Right atrium auricular region (tissue), 2 donors: ENCODE measurements at regions not wholly inside any gene's neighbourhood (a gene's known extent, or its start where the extent isn't known, plus 50 kb on each side); places are given as distances from the start of the nearest gene placed in this dataset.
A peak's percentile ranks its signal among the peaks of the same experiment; 100 is the strongest.

Experiments used
- DNase-seq: peaks from one replicate; pipeline ENCODE4 v3.0.0-alpha.2; 2019; ENCODE audit warnings: low spot score
- H3K27ac ChIP-seq, 2 donors: fragments of 200-600 bp; sonication (generic); 1 replicate in 1 of 2; 2 replicates in 1 of 2; pipeline ENCODE4 v1.5.1; 2016 to 2019
- H3K27me3 ChIP-seq, 2 donors: fragments of 200-600 bp; sonication (generic); one replicate each; pipeline versions ENCODE4 v1.5.1 to v1.6.0; 2017 to 2019
- H3K36me3 ChIP-seq: fragments of 200-600 bp; sonication (generic); one replicate; pipeline ENCODE4 v1.5.1; 2016
- H3K4me1 ChIP-seq, 2 donors: fragments of 200-600 bp; sonication (generic); one replicate each; pipeline versions ENCODE4 v1.5.1 to v1.6.0; 2017 to 2019
- H3K4me3 ChIP-seq, 2 donors: fragments of 200-600 bp; sonication (generic); 1 replicate in 1 of 2; 2 replicates in 1 of 2; pipeline ENCODE4 v1.5.1; 2017 to 2019; ENCODE audit warnings: mild to moderate bottlenecking in 1 of 2, moderate library complexity in 1 of 2
- H3K9me3 ChIP-seq, 2 donors: fragments of 200-600 bp; sonication (generic); one replicate each; pipeline ENCODE4 v1.5.1; 2019
- TF ChIP-seq, protein P1 (sequence below), 2 donors: fragments of 200-600 bp; sonication (generic); IDR thresholded peaks; one replicate each; pipeline ENCODE4 v1.5.1; 2019; ENCODE audit warnings: antibody characterized with exemption in 2 of 2

DNA sequence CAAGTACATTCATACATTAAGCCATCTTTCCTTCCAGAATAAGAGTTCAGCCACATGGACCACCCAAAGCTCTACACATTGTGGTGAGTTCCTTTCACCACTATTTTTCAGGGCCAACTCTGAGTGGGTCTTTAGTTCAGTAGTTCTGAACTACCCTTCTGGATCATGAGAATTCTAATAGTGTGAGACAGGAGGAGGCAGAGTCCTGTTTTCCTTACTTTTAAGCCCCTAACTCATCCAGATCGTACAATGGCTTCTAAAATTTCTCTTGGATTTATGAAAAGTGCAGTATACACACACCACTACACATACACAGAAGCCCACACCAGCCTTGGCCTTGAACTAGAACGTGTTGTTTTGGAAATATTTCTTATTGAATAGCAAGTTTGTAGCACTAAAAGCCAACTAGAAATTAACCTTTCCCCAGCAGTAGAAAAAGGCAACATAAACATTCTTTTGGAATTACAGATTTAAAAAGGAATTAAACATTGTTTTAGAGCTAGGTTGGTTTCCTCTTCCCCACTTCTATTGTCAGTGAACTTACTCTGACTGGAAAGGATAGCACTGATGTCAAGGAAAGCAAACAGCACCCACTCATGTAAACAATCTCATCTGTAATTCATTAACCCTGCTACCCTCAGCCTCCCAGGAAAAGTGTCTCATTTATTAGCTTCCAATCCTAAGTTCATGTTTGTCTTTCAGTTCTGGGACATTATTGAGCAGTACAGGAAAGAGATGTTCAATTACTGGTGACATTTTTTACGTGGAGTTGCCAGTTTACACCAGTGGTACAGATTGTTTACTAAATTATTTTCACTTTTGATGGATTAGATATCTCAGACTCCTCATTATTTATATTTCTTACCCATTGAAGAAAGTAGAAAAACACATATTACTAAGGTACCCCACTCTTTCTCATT lies 95.7 kb upstream of the AGTR1 start:
- no peaks in the 10 kb centered on the region for H3K36me3 ChIP-seq
- H3K9me3 ChIP-seq = no peaks in the 10 kb centered on the region
- H3K27me3 ChIP-seq = no peaks in the 10 kb centered on the region
- DNase-seq = no peak
- H3K4me1 ChIP-seq = peaks cover 0 to 5% of the 10 kb centered on the region in 2 donors
- no peak overlapping the region for H3K4me3 ChIP-seq
- TF ChIP-seq, protein P1, sequence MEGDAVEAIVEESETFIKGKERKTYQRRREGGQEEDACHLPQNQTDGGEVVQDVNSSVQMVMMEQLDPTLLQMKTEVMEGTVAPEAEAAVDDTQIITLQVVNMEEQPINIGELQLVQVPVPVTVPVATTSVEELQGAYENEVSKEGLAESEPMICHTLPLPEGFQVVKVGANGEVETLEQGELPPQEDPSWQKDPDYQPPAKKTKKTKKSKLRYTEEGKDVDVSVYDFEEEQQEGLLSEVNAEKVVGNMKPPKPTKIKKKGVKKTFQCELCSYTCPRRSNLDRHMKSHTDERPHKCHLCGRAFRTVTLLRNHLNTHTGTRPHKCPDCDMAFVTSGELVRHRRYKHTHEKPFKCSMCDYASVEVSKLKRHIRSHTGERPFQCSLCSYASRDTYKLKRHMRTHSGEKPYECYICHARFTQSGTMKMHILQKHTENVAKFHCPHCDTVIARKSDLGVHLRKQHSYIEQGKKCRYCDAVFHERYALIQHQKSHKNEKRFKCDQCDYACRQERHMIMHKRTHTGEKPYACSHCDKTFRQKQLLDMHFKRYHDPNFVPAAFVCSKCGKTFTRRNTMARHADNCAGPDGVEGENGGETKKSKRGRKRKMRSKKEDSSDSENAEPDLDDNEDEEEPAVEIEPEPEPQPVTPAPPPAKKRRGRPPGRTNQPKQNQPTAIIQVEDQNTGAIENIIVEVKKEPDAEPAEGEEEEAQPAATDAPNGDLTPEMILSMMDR (IDR thresholded peaks at IDR 0.05) = no peak
- H3K27ac ChIP-seq = no peak overlapping the region

DNA sequence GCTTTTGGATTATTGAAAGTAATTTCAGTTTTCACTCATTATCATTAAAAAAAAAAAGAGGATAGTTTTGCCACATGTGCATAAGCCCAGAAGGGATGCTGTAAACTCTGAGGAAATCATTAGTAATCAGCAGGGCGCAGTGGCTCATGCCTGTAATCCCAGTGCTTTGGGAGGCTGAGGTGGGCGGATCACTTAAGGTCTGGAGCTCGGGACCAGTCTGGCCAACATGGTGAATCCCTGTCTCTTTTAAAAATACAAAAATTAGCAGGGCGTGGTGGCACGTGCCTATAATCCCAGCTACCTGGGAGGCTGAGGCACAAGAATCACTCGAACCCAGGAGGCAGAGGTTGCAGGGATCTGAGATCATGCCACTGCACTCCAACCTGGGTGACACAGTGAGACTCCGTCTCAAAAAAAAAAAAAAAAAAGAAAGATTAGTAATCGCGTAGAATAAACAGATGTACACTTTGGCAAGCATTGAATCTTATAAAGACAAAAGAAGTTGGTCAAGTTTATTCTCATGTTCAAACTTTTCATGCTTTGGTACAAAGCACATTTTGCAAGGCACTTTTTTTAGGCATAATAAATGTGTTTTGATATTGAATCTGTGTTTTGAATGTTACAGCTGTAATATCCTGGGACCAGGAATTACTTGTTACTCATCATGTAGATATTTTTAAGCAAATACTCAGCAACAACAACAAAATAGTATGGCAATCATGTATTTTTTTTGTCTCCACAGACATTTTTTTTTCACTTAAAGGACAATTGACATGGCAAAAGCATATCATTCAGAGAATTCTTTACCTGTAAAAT lies 93.2 kb upstream of the AGTR1 start:
- H3K36me3 ChIP-seq = no peaks in the 10 kb centered on the region
- no peak for DNase-seq
- no peak overlapping the region for H3K27ac ChIP-seq
- H3K27me3 ChIP-seq = no peaks in the 10 kb centered on the region
- TF ChIP-seq, protein P1 (IDR thresholded peaks at IDR 0.05) = no peak
- H3K4me1 ChIP-seq = peaks cover 0 to 11% of the 10 kb centered on the region in 2 donors
- H3K4me3 ChIP-seq = no peak overlapping the region
- H3K9me3 ChIP-seq = no peaks in the 10 kb centered on the region

DNA sequence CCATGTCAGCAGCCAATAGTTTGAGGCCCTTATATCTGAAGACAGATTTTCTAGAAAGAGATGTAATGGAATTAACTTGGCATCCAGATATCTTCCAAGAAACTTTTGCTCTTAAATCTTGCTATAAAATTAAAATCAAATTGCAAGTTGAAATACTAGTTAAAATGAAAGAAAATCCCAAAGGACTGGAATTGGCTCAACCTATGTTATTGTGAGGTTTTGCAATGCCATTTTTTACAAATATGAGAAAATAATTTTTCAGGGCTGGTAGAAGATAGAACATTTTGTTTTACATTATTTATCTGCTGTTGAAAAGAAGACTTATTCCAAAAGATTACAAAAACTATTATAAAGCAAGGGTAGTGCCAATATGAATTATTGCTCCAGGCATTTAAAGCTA lies 92.2 kb upstream of the AGTR1 start:
- Histone ChIP-seq H3K9me3 (no peaks in the 10 kb centered on the region), H3K27me3 (no peaks in the 10 kb centered on the region), H3K27ac (no peak overlapping the region), H3K36me3 (no peaks in the 10 kb centered on the region), H3K4me1 (peaks cover 0 to 11% of the 10 kb centered on the region in 2 donors), H3K4me3 (no peak overlapping the region)
- TF ChIP-seq, protein P1 (IDR thresholded peaks at IDR 0.05) = no peak
- DNase-seq = no peak

DNA sequence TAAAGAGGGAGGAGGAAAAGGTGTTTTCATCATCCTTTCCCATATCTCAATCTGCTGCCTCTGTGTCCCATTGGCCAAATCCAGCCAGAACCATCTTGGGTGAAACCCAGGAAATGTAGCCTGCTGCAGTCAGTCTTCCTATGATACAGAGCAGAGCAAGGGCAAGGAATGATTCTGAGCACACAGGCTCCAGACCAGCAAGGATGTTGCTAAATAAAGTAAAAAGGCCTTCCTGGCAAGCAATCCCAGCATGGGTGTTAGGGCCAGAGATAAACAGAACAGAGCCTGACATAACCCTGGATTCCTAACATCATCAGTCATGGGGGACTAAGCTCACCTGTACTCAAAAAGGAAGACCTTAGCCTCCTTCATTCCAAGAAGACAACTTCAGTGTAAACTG lies 90.7 kb upstream of the AGTR1 start:
- H3K9me3 ChIP-seq = no peaks in the 10 kb centered on the region
- TF ChIP-seq, protein P1 (IDR thresholded peaks at IDR 0.05) = no peak
- H3K4me3 ChIP-seq = no peak overlapping the region
- no peaks in the 10 kb centered on the region for H3K27me3 ChIP-seq
- peaks cover 0 to 11% of the 10 kb centered on the region in 2 donors for H3K4me1 ChIP-seq
- no peaks in the 10 kb centered on the region for H3K36me3 ChIP-seq
- peak overlapping the region in 1 of 2 donors; percentile 45 for H3K27ac ChIP-seq
- DNase-seq = no peak

DNA sequence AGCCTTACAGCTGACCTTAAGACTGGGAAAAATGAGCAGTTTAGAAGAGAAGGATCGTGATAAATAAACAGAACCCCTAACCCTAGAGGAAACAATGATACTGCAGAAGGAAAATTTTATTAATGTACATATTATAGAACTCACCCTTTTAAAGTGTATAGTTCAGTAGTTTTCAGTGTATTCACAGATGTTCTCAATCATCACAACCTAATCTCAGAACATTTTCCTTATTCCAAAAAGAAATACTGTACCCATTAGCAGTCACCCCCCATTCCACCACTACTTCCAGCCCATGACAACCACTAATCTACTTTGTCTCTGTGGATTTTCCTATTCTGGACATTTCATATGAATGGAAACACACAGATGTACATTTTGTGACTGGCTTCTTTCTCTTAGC lies 90.2 kb upstream of the AGTR1 start:
- no peak for DNase-seq
- H3K27ac ChIP-seq = peak overlapping the region in 1 of 2 donors; percentile 45
- no peaks in the 10 kb centered on the region for H3K9me3 ChIP-seq
- H3K4me3 ChIP-seq = no peak overlapping the region
- TF ChIP-seq, protein P1 (IDR thresholded peaks at IDR 0.05) = no peak
- H3K27me3 ChIP-seq = no peaks in the 10 kb centered on the region
- peaks cover 0 to 11% of the 10 kb centered on the region in 2 donors for H3K4me1 ChIP-seq
- no peaks in the 10 kb centered on the region for H3K36me3 ChIP-seq
